ENCODE measurements at regions not wholly inside any gene's neighbourhood (a gene's known extent, or its start where the extent isn't known, plus 50 kb on each side); places are given as distances from the start of the nearest gene placed in this dataset.

GRCh38 chr2:136534811-136535210, 230.5 kb upstream of the THSD7B start:
- H3K4me1 Mint-ChIP-seq (ENCODE audit: low read depth in 2 of 2): no peaks in the 10 kb centered on the region
- H3K9me3 Mint-ChIP-seq: no peaks in the 10 kb centered on the region
- H3K4me3 Mint-ChIP-seq: no peak overlapping the region
- DNase-seq (no peak), ATAC-seq (replicated peaks) (no peak)
- no peaks in the 10 kb centered on the region for H3K36me3 Mint-ChIP-seq (ENCODE audit: insufficient read depth)
- H3K27ac Mint-ChIP-seq: no peak overlapping the region
- H3K27me3 Mint-ChIP-seq: peaks cover 23 to 34% of the 10 kb centered on the region in 2 donors

DNA sequence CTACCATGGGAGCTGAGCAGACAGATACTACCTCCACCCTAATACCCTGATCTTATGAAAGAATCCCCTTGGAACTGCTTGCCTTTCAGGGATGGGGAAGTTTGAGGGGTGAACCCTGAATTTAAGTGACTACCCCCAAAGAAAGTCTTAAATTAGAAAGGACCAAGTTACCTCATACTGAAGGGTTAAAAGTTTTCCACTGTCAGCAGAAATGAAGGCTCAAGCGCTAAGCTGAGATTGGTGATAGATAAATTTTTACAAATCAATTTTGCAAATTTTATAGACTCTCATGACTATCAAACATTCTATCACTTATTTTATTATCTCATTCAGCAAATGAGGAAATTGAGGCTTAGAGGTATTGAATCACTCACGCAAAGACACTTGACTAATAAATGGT, 233.2 kb upstream of the THSD7B start:
- ATAC-seq (replicated peaks): no peak
- Mint-ChIP-seq H3K27me3 (peaks cover 27 to 37% of the 10 kb centered on the region in 2 donors), H3K4me3 (no peak overlapping the region), H3K9me3 (peaks cover 0 to 13% of the 10 kb centered on the region in 2 donors), H3K27ac (no peak overlapping the region), H3K36me3 (ENCODE audit: insufficient read depth) (no peaks in the 10 kb centered on the region), H3K4me1 (ENCODE audit: low read depth in 2 of 2) (no peaks in the 10 kb centered on the region)
- no peak for DNase-seq

GRCh38 chr2:136531731-136532130, 233.6 kb upstream of the THSD7B start:
- ATAC-seq (replicated peaks): no peak
- Mint-ChIP-seq H3K4me1 (ENCODE audit: low read depth in 2 of 2) (no peaks in the 10 kb centered on the region), H3K9me3 (peaks cover 0 to 13% of the 10 kb centered on the region in 2 donors)

GRCh38 chr2:136530146-136530545, 235.2 kb upstream of the THSD7B start:
- Mint-ChIP-seq H3K4me3 (no peak overlapping the region), H3K9me3 (peaks cover 0 to 13% of the 10 kb centered on the region in 2 donors), H3K27ac (no peak overlapping the region), H3K36me3 (ENCODE audit: insufficient read depth) (no peaks in the 10 kb centered on the region), H3K4me1 (ENCODE audit: low read depth in 2 of 2) (no peaks in the 10 kb centered on the region), H3K27me3 (peaks cover 25 to 38% of the 10 kb centered on the region in 2 donors)
- ATAC-seq (replicated peaks): no peak
- DNase-seq: no peak

More at GRCh38 chr2:136531731-136532130, 233.6 kb upstream of the THSD7B start:
- DNase-seq: no peak
- peaks cover 25 to 35% of the 10 kb centered on the region in 2 donors for H3K27me3 Mint-ChIP-seq
- H3K27ac Mint-ChIP-seq: no peak overlapping the region
- no peak overlapping the region for H3K4me3 Mint-ChIP-seq
- H3K36me3 Mint-ChIP-seq (ENCODE audit: insufficient read depth): no peaks in the 10 kb centered on the region

DNA sequence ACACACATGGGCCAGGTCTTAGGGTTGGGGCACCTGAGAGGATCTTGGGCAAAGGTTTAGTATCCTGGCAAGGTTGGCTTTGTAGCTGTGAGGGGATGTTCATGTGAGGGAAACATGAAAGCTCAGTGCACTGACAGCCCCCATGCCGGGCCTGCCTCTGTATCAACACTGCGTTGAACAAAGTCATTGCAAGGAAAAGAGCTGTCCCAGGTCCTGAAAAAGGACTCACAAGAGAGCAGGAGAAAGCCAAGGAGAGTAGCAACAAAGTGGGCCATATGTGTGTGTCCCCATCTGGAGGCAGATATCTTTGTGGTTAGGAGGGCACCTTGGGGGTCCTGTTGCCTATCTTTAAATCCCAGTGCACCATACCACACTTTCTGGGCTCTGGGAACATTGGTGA, 237.8 kb upstream of the THSD7B start:
- Mint-ChIP-seq H3K9me3 (peaks cover 0 to 13% of the 10 kb centered on the region in 2 donors), H3K27me3 (peaks cover 20 to 31% of the 10 kb centered on the region in 2 donors), H3K36me3 (ENCODE audit: insufficient read depth) (no peaks in the 10 kb centered on the region), H3K4me1 (ENCODE audit: low read depth in 2 of 2) (no peaks in the 10 kb centered on the region), H3K4me3 (no peak overlapping the region), H3K27ac (no peak overlapping the region)
- DNase-seq (no peak), ATAC-seq (replicated peaks) (no peak)

DNA sequence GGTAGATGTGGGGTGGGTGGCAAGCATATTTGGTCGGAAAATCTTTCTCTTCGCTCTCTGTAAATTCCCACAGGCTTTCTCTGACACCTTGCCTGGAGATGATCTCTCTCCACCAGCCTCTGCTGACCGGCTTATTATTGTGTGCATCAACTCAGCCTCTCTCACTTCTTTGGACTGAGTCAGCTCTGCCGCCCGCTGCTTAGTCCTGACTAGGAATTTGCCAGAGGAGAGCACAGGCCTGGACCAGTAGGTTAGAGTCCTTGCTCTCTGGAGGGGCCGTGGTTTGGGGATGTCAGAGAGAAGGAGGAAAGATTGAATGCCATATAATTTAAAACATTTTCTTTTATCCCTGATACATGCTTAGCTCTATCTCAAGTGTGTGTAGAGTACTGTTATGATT, 242.6 kb upstream of the THSD7B start:
- no peaks in the 10 kb centered on the region for H3K36me3 Mint-ChIP-seq (ENCODE audit: insufficient read depth)
- no peak overlapping the region for H3K27ac Mint-ChIP-seq
- DNase-seq (no peak), ATAC-seq (replicated peaks) (no peak)
- H3K9me3 Mint-ChIP-seq: no peaks in the 10 kb centered on the region
- peaks cover 23 to 26% of the 10 kb centered on the region in 2 donors for H3K27me3 Mint-ChIP-seq
- H3K4me1 Mint-ChIP-seq (ENCODE audit: low read depth in 2 of 2): no peaks in the 10 kb centered on the region
- no peak overlapping the region for H3K4me3 Mint-ChIP-seq

DNA sequence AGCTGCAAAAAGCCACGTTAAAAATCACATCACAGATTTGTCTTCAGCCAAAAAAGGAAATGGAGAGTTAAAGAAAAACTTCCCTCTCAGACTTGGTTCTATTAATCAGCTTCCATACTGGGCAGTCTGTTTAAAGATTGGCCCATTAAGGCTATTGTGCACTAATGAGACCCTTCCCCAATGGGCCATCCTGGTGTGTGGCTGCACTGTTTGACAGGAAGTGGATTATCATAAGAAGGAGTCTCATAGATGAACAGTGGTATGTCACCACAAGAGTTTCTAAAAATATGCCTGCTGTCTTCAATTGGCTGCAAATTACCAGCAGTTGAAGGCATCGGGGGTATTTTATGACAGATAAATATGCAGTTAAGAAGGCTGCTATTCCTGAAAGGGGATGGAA, 247.6 kb upstream of the THSD7B start:
- H3K27me3 Mint-ChIP-seq: peaks cover 40 to 60% of the 10 kb centered on the region in 2 donors
- H3K4me3 Mint-ChIP-seq: no peak overlapping the region
- H3K4me1 Mint-ChIP-seq (ENCODE audit: low read depth in 2 of 2): no peaks in the 10 kb centered on the region
- H3K36me3 Mint-ChIP-seq (ENCODE audit: insufficient read depth): no peaks in the 10 kb centered on the region
- DNase-seq (no peak), ATAC-seq (replicated peaks) (no peak)
- no peaks in the 10 kb centered on the region for H3K9me3 Mint-ChIP-seq
- no peak overlapping the region for H3K27ac Mint-ChIP-seq

- H3K4me1 Mint-ChIP-seq (ENCODE audit: low read depth in 2 of 2): no peaks in the 10 kb centered on the region
- H3K27ac Mint-ChIP-seq: no peak overlapping the region
- H3K36me3 Mint-ChIP-seq (ENCODE audit: insufficient read depth): no peaks in the 10 kb centered on the region
- H3K9me3 Mint-ChIP-seq: no peaks in the 10 kb centered on the region
- no peak overlapping the region for H3K4me3 Mint-ChIP-seq
- H3K27me3 Mint-ChIP-seq: peaks cover 25 to 50% of the 10 kb centered on the region in 2 donors
- DNase-seq (no peak), ATAC-seq (replicated peaks) (no peak)
These were observed 255.1 kb upstream of the THSD7B start for GRCh38 chr2:136510244-136510643.

GRCh38 chr2:136505462-136505861, 259.9 kb upstream of the THSD7B start:
- H3K27ac Mint-ChIP-seq: no peak overlapping the region

DNA sequence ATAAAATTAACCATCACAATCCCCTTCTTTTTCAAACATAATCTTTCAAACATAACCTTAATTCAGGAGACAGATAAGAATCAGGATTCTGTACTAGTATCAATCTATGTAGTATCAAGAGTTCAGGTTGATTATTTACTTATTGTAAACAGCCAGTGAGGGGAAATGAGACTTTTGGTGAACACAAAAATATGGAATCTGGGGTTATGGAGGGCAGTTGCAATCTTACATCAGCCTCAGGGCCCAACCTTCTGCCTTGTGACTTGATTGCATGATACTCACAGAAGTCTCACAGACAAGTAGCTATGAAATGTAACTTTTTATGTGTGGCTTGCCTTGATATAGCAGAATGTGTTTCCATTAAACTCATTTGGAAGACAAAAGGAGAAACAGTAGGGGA, 262.7 kb upstream of the THSD7B start:
- peaks cover 5 to 7% of the 10 kb centered on the region in 2 donors for H3K27me3 Mint-ChIP-seq
- H3K27ac Mint-ChIP-seq: no peak overlapping the region
- ATAC-seq (replicated peaks) (no peak), DNase-seq (no peak)
- no peaks in the 10 kb centered on the region for H3K9me3 Mint-ChIP-seq
- H3K4me1 Mint-ChIP-seq (ENCODE audit: low read depth in 2 of 2): no peaks in the 10 kb centered on the region
- H3K4me3 Mint-ChIP-seq: no peak overlapping the region
- no peaks in the 10 kb centered on the region for H3K36me3 Mint-ChIP-seq (ENCODE audit: insufficient read depth)

More at GRCh38 chr2:136505462-136505861, 259.9 kb upstream of the THSD7B start:
- DNase-seq (no peak), ATAC-seq (replicated peaks) (no peak)
- Mint-ChIP-seq H3K9me3 (no peaks in the 10 kb centered on the region), H3K4me1 (ENCODE audit: low read depth in 2 of 2) (no peaks in the 10 kb centered on the region), H3K36me3 (ENCODE audit: insufficient read depth) (no peaks in the 10 kb centered on the region), H3K27me3 (peaks cover 12 to 24% of the 10 kb centered on the region in 2 donors), H3K4me3 (no peak overlapping the region)

DNA sequence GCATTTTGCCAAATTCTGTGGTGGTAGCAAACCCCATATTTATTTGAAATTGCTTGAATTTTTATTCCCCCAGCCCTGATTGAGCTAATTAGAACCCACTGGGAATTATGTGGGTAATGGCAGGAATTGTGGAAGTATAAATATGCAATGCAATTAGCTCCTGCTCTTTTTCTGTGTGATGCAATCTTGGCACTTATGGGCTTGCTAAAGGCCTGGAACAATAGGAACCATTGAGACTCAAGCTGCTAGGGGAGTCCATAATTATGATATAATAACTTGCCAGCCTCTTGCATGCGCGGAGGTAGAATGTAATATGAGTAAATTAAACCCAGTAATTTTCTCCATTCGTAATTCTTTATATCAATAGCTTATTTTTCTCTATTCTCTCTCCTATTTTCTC, 267.6 kb upstream of the THSD7B start:
- Mint-ChIP-seq H3K36me3 (ENCODE audit: insufficient read depth) (no peaks in the 10 kb centered on the region), H3K4me1 (ENCODE audit: low read depth in 2 of 2) (no peaks in the 10 kb centered on the region), H3K27me3 (peaks cover 33 to 35% of the 10 kb centered on the region in 2 donors), H3K9me3 (no peaks in the 10 kb centered on the region), H3K27ac (no peak overlapping the region), H3K4me3 (no peak overlapping the region)
- DNase-seq: no peak
- ATAC-seq (replicated peaks): no peak

- H3K27ac Mint-ChIP-seq: no peak overlapping the region
- H3K4me3 Mint-ChIP-seq: no peak overlapping the region
- no peaks in the 10 kb centered on the region for H3K36me3 Mint-ChIP-seq (ENCODE audit: insufficient read depth)
- peaks cover 38 to 42% of the 10 kb centered on the region in 2 donors for H3K27me3 Mint-ChIP-seq
- no peak for ATAC-seq (replicated peaks)
- H3K4me1 Mint-ChIP-seq (ENCODE audit: low read depth in 2 of 2): no peaks in the 10 kb centered on the region
- no peak for DNase-seq
- H3K9me3 Mint-ChIP-seq: no peaks in the 10 kb centered on the region
These were observed 268.4 kb upstream of the THSD7B start for GRCh38 chr2:136496966-136497365.

- no peak overlapping the region for H3K4me3 Mint-ChIP-seq
- no peak for ATAC-seq (replicated peaks)
These were observed 269.7 kb upstream of the THSD7B start for GRCh38 chr2:136495636-136496035.

GRCh38 chr2:136492901-136493300, 272.4 kb upstream of the THSD7B start:
- Mint-ChIP-seq H3K27me3 (peaks cover 42 to 54% of the 10 kb centered on the region in 2 donors), H3K9me3 (no peaks in the 10 kb centered on the region), H3K27ac (no peak overlapping the region), H3K4me3 (no peak overlapping the region), H3K36me3 (ENCODE audit: insufficient read depth) (no peaks in the 10 kb centered on the region), H3K4me1 (ENCODE audit: low read depth in 2 of 2) (no peaks in the 10 kb centered on the region)
- ATAC-seq (replicated peaks) (no peak), DNase-seq (no peak)

More at GRCh38 chr2:136495636-136496035, 269.7 kb upstream of the THSD7B start:
- H3K4me1 Mint-ChIP-seq (ENCODE audit: low read depth in 2 of 2): no peaks in the 10 kb centered on the region
- H3K27ac Mint-ChIP-seq: no peak overlapping the region
- H3K9me3 Mint-ChIP-seq: no peaks in the 10 kb centered on the region
- H3K27me3 Mint-ChIP-seq: peaks cover 47 to 54% of the 10 kb centered on the region in 2 donors
- no peak for DNase-seq
- no peaks in the 10 kb centered on the region for H3K36me3 Mint-ChIP-seq (ENCODE audit: insufficient read depth)

GRCh38 chr2:136490100-136490499, 275.2 kb upstream of the THSD7B start:
- no peaks in the 10 kb centered on the region for H3K36me3 Mint-ChIP-seq (ENCODE audit: insufficient read depth)
- no peak for DNase-seq
- H3K27me3 Mint-ChIP-seq: peaks cover 29 to 35% of the 10 kb centered on the region in 2 donors
- no peak overlapping the region for H3K27ac Mint-ChIP-seq
- no peaks in the 10 kb centered on the region for H3K9me3 Mint-ChIP-seq
- no peaks in the 10 kb centered on the region for H3K4me1 Mint-ChIP-seq (ENCODE audit: low read depth in 2 of 2)
- ATAC-seq (replicated peaks): no peak
- no peak overlapping the region for H3K4me3 Mint-ChIP-seq
